Upper lobe of right lung (tissue), 1 donor: ENCODE measurements at regions not wholly inside any gene's neighbourhood (a gene's known extent, or its start where the extent isn't known, plus 50 kb on each side); places are given as distances from the start of the nearest gene placed in this dataset.

Source experiments
- ATAC-seq: fragments of 200-7000 bp; cut with Tn5 transposase; one replicate; pipeline ENCODE4 v1.9.1; 2020; ENCODE audit warnings: mild to moderate bottlenecking, moderate library complexity
- DNase-seq: peaks from one replicate; pipeline ENCODE4 v3.0.0-alpha.2; 2020
- H3K27ac ChIP-seq: fragments of 200-600 bp; one replicate; pipeline ENCODE4 v1.8.0; 2022
- H3K27me3 ChIP-seq: fragments of 200-600 bp; one replicate; pipeline ENCODE4 v1.8.0; 2022; ENCODE audit warnings: mild to moderate bottlenecking
- H3K36me3 ChIP-seq: fragments of 200-600 bp; one replicate; pipeline ENCODE4 v1.8.0; 2022
- H3K4me1 ChIP-seq: fragments of 200-600 bp; one replicate; pipeline ENCODE4 v1.8.0; 2022
- H3K4me3 ChIP-seq: fragments of 200-600 bp; one replicate; pipeline ENCODE4 v1.8.0; 2022; ENCODE audit warnings: mild to moderate bottlenecking
- H3K9me3 ChIP-seq: fragments of 200-600 bp; one replicate; pipeline ENCODE4 v1.8.0; 2022
- CTCF ChIP-seq: fragments of 200-600 bp; IDR thresholded peaks from one replicate; pipeline ENCODE4 v1.8.0; 2022; ENCODE audit warnings: antibody characterized with exemption
- intact Hi-C: fragments of 100-400 bp; cut with DNase I; formaldehyde crosslinking; loops from one replicate; pipeline ENCODE4 v1.11.0; 2022
- donor health status: DM: no; HTN: yes; CAD: no; lungs with severe emphysema.

GRCh38 chr12:46131732-46132469 is 136.9 kb downstream of the SLC38A1 start:
- no peak overlapping the region for H3K4me3 ChIP-seq
- no peaks in the 10 kb centered on the region for H3K36me3 ChIP-seq
- DNase-seq (no peak), ATAC-seq (peak; percentile 51)
- H3K27me3 ChIP-seq: peaks cover 3% of the 10 kb centered on the region
- H3K9me3 ChIP-seq: no peaks in the 10 kb centered on the region
- intact Hi-C loops: no loop called here
- no peaks in the 10 kb centered on the region for H3K4me1 ChIP-seq
- H3K27ac ChIP-seq: no peak overlapping the region
- TF ChIP-seq CTCF: no peak

GRCh38 chr12:46127656-46128055 is 137.3 kb upstream of the SCAF11 start:
- no peak for DNase-seq
- intact Hi-C loops: no loop called here
- TF ChIP-seq CTCF: no peak
- no peak overlapping the region for H3K4me3 ChIP-seq
- no peaks in the 10 kb centered on the region for H3K36me3 ChIP-seq
- no peak overlapping the region for H3K27ac ChIP-seq
- H3K9me3 ChIP-seq: no peaks in the 10 kb centered on the region
- no peaks in the 10 kb centered on the region for H3K27me3 ChIP-seq
- no peaks in the 10 kb centered on the region for H3K4me1 ChIP-seq
- no peak for ATAC-seq

- ATAC-seq (no peak), DNase-seq (no peak)
- H3K4me3 ChIP-seq: no peak overlapping the region
- no peaks in the 10 kb centered on the region for H3K4me1 ChIP-seq
- no peak overlapping the region for H3K27ac ChIP-seq
- no peaks in the 10 kb centered on the region for H3K36me3 ChIP-seq
- no peaks in the 10 kb centered on the region for H3K9me3 ChIP-seq
- H3K27me3 ChIP-seq: no peaks in the 10 kb centered on the region
- no peak for TF ChIP-seq CTCF
- intact Hi-C loops: no loop called here
These were observed 135.8 kb upstream of the SCAF11 start for GRCh38 chr12:46126050-46126727.

GRCh38 chr12:46124848-46125619 is 134.7 kb upstream of the SCAF11 start:
- Histone ChIP-seq H3K4me3 (no peak overlapping the region), H3K9me3 (no peaks in the 10 kb centered on the region), H3K4me1 (no peaks in the 10 kb centered on the region), H3K27me3 (no peaks in the 10 kb centered on the region), H3K36me3 (no peaks in the 10 kb centered on the region), H3K27ac (no peak overlapping the region)
- intact Hi-C loops: no loop called here
- ATAC-seq (peak; percentile 97), DNase-seq (no peak)
- peak; percentile 56 for TF ChIP-seq CTCF

- Histone ChIP-seq H3K4me1 (no peaks in the 10 kb centered on the region), H3K27me3 (no peaks in the 10 kb centered on the region), H3K9me3 (no peaks in the 10 kb centered on the region), H3K4me3 (no peak overlapping the region), H3K27ac (no peak overlapping the region), H3K36me3 (no peaks in the 10 kb centered on the region)
- ATAC-seq (no peak), DNase-seq (no peak)
- no peak for TF ChIP-seq CTCF
- intact Hi-C loops: no loop called here
These were observed 133.9 kb upstream of the SCAF11 start for GRCh38 chr12:46124132-46124847.
